HG03060 (cell line): ENCODE measurements at regions not wholly inside any gene's neighbourhood (a gene's known extent, or its start where the extent isn't known, plus 50 kb on each side); places are given as distances from the start of the nearest gene placed in this dataset.
A peak's percentile ranks its signal among the peaks of the same experiment; 100 is the strongest.
"Not testable (repeated sequence)": the region's sequence is repeated elsewhere in the genome, so short reads cannot be mapped to it uniquely, and the experiment has no call there.

ENCODE experiments used
- ATAC-seq: cut with Tn5 transposase; IDR thresholded peaks from one replicate; pipeline ENCODE4 v1.9.1; 2021; ENCODE audit warnings: low read depth, moderate number of reproducible peaks; ENCODE audit not compliant: unreplicated experiment

- ATAC-seq: no peak
Measured at GRCh38 chr3:3902161-3902560, 102.9 kb downstream of the LRRN1 start.

GRCh38 chr3:3906171-3906570 is 106.9 kb downstream of the LRRN1 start:
- ATAC-seq: no peak

- no peak for ATAC-seq
Measured at GRCh38 chr3:3907023-3907422, 107.8 kb downstream of the LRRN1 start.

- ATAC-seq: no peak
Measured at GRCh38 chr3:3918763-3919162, 119.5 kb downstream of the LRRN1 start.

- no peak for ATAC-seq
Measured at GRCh38 chr3:3919316-3919715, 120.1 kb downstream of the LRRN1 start.

- ATAC-seq: no peak
Measured at GRCh38 chr3:3923619-3924018, 124.4 kb downstream of the LRRN1 start.

- no peak for ATAC-seq
Measured at GRCh38 chr3:3927198-3927597, 128.0 kb downstream of the LRRN1 start.

GRCh38 chr3:3927965-3928364 is 128.7 kb downstream of the LRRN1 start:
- no peak for ATAC-seq

GRCh38 chr3:3941380-3941779 is 142.1 kb downstream of the LRRN1 start:
- ATAC-seq: not testable (repeated sequence)

GRCh38 chr3:3951071-3951470 is 151.8 kb downstream of the LRRN1 start:
- no peak for ATAC-seq

GRCh38 chr3:3951501-3951900 is 152.3 kb downstream of the LRRN1 start:
- ATAC-seq: no peak

GRCh38 chr3:3962867-3963266 is 163.6 kb downstream of the LRRN1 start:
- ATAC-seq: not testable (repeated sequence)

- no peak for ATAC-seq
Measured at GRCh38 chr3:3984053-3984452, 184.8 kb downstream of the LRRN1 start.

- no peak for ATAC-seq
Measured at GRCh38 chr3:3991598-3991997, 192.4 kb downstream of the LRRN1 start.

GRCh38 chr3:3992312-3992874 is 193.2 kb downstream of the LRRN1 start:
- no peak for ATAC-seq

GRCh38 chr3:3998140-3998922 is 199.1 kb downstream of the LRRN1 start:
- ATAC-seq: peak; percentile 92

GRCh38 chr3:3999340-3999739 is 200.1 kb downstream of the LRRN1 start:
- not testable (repeated sequence) for ATAC-seq

GRCh38 chr3:4001976-4002375 is 202.7 kb downstream of the LRRN1 start:
- no peak for ATAC-seq

- ATAC-seq: no peak
Measured at GRCh38 chr3:4006288-4006687, 207.1 kb downstream of the LRRN1 start.

- ATAC-seq: no peak
Measured at GRCh38 chr3:4008205-4008604, 209.0 kb downstream of the LRRN1 start.

GRCh38 chr3:4011166-4011565 is 211.9 kb downstream of the LRRN1 start:
- no peak for ATAC-seq

GRCh38 chr3:4015426-4015825 is 216.2 kb downstream of the LRRN1 start:
- no peak for ATAC-seq
